ENCODE measurements at regions not wholly inside any gene's neighbourhood (a gene's known extent, or its start where the extent isn't known, plus 50 kb on each side); places are given as distances from the start of the nearest gene placed in this dataset.

GRCh38 chr13:88107570-88107969, 436.4 kb downstream of the SLITRK5 start:
- no peak for ATAC-seq
- TF ChIP-seq CTCF (IDR thresholded peaks at IDR 0.05): no peak
- 83 to 89% methylated on average over 6 of the region's 6 CpGs for WGBS, 2 donors
- intact Hi-C loops (cut with DNase I): no loop called here
- Histone ChIP-seq H3K27me3 (no peaks in the 10 kb centered on the region), H3K4me3 (no peak overlapping the region), H3K9me3 (peaks cover 0 to under 1% (median 0%) of the 10 kb centered on the region in 11 donors), H3K36me3 (no peaks in the 10 kb centered on the region), H3K4me1 (no peaks in the 10 kb centered on the region), H3K27ac (no peak overlapping the region)
- DNase-seq: no peak

- H3K4me1 ChIP-seq: no peaks in the 10 kb centered on the region
- no peaks in the 10 kb centered on the region for H3K27me3 ChIP-seq
- H3K27ac ChIP-seq: no peak overlapping the region
- no peaks in the 10 kb centered on the region for H3K36me3 ChIP-seq
- DNase-seq (no peak), ATAC-seq (no peak)
- TF ChIP-seq CTCF (IDR thresholded peaks at IDR 0.05): no peak
- 42 to 44% methylated on average over 3 of the region's 3 CpGs for WGBS, 2 donors
- no peaks in the 10 kb centered on the region for H3K9me3 ChIP-seq
- H3K4me3 ChIP-seq: no peak overlapping the region
- intact Hi-C loops (cut with DNase I): no loop called here
Measured at GRCh38 chr13:88112526-88112925, 441.4 kb downstream of the SLITRK5 start.

- WGBS, 2 donors: 47 to 65% methylated on average over 2 of the region's 2 CpGs
- no peak overlapping the region for H3K4me3 ChIP-seq
- H3K4me1 ChIP-seq: no peaks in the 10 kb centered on the region
- peaks cover 0 to 12% (median 0%) of the 10 kb centered on the region in 11 donors for H3K9me3 ChIP-seq
- no peaks in the 10 kb centered on the region for H3K27me3 ChIP-seq
- intact Hi-C loops (cut with DNase I): no loop called here
- H3K36me3 ChIP-seq: no peaks in the 10 kb centered on the region
- ATAC-seq (no peak), DNase-seq (no peak)
- no peak for TF ChIP-seq CTCF (IDR thresholded peaks at IDR 0.05)
- H3K27ac ChIP-seq: no peak overlapping the region
Measured at GRCh38 chr13:88115976-88116375, 444.8 kb downstream of the SLITRK5 start.

GRCh38 chr13:88118952-88119351, 447.8 kb downstream of the SLITRK5 start:
- no peaks in the 10 kb centered on the region for H3K36me3 ChIP-seq
- no peak overlapping the region for H3K4me3 ChIP-seq
- no peak for DNase-seq
- 70 to 83% methylated on average over 3 of the region's 3 CpGs for WGBS, 2 donors
- intact Hi-C loops (cut with DNase I): no loop called here
- H3K9me3 ChIP-seq: peaks cover 0 to 21% (median 2%) of the 10 kb centered on the region in 11 donors
- no peak for TF ChIP-seq CTCF (IDR thresholded peaks at IDR 0.05)
- H3K27me3 ChIP-seq: no peaks in the 10 kb centered on the region
- H3K4me1 ChIP-seq: no peaks in the 10 kb centered on the region
- no peak overlapping the region for H3K27ac ChIP-seq
- no peak for ATAC-seq

GRCh38 chr13:88124142-88124541, 453.0 kb downstream of the SLITRK5 start:
- Histone ChIP-seq H3K27ac (no peak overlapping the region), H3K36me3 (no peaks in the 10 kb centered on the region), H3K9me3 (peaks cover 0 to 17% (median 2%) of the 10 kb centered on the region in 11 donors), H3K27me3 (no peaks in the 10 kb centered on the region), H3K4me1 (no peaks in the 10 kb centered on the region), H3K4me3 (no peak overlapping the region)
- no peak for DNase-seq
- TF ChIP-seq CTCF (IDR thresholded peaks at IDR 0.05): no peak
- intact Hi-C loops (cut with DNase I): no loop called here
- no peak for ATAC-seq

All from heart right ventricle (tissue), 16 donors.